ENCODE measurements at regions not wholly inside any gene's neighbourhood (a gene's known extent, or its start where the extent isn't known, plus 50 kb on each side); places are given as distances from the start of the nearest gene placed in this dataset.

DNA sequence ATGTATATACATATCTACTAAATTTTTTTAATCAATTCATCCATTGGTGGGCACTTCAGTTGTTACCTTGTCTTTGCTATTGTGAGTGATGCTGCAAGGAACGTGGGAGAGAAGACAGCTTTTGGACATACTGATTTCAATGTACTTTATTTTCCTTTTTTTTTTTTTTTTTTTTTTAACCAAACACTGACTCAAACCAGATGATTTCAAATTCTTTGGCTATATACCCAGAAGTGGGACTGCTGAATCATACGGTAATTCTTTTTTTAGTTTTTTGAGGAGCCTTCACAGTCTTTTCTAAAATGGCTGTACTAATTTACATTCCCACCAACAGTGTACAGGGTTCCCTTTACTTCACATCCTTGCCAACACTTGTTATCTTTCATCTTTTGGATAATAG is 204.7 kb downstream of the INSIG2 start:
- DNase-seq, result no peak
- intact Hi-C loops (cut with DNase I), result no loop called here

DNA sequence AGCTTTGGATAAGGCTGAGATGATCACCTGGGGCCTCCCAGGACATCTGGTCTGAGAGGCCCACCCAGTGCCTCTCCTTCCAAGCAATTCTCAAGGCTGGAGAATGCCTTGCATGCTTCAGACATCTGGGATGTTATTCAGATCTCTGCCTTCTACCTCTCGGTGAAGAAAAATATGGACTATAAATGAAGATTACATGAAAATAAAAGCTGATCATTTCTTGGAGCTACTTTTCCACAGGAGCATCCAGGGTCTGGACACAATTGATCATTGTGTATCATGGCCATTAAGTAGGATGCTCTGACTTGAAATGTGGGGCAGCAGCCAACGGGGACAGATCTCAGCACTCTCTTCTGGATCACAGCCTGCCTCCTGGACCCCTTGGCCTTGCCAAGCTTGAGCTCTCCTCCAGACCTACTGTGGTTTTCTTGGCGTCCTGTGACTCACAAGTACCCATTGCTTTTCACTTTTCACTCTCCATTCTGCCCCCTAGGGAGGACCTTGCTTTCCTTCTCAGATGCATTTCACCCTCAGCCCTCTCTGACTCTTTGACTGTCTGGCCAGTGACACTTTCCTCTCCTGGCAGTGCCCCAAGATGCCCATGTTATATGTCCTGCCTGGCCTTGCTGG is 203.1 kb downstream of the INSIG2 start:
- intact Hi-C loops (cut with DNase I), result no loop called here
- no peak for DNase-seq
- ATAC-seq, result no peak

More for the DNA sequence above, 204.7 kb downstream of the INSIG2 start:
- no peak for ATAC-seq

- no peak for ATAC-seq
- DNase-seq, result no peak
- intact Hi-C loops (cut with DNase I), result no loop called here
Observed at GRCh38 chr2:118290411-118291250, 202.4 kb downstream of the INSIG2 start.

GRCh38 chr2:118279005-118279404 is 190.7 kb downstream of the INSIG2 start:
- DNase-seq, result no peak
- no peak for ATAC-seq
- intact Hi-C loops (cut with DNase I), result no loop called here

GRCh38 chr2:118278046-118278445 is 189.8 kb downstream of the INSIG2 start:
- ATAC-seq, result no peak
- intact Hi-C loops (cut with DNase I), result no loop called here
- DNase-seq, result no peak

DNA sequence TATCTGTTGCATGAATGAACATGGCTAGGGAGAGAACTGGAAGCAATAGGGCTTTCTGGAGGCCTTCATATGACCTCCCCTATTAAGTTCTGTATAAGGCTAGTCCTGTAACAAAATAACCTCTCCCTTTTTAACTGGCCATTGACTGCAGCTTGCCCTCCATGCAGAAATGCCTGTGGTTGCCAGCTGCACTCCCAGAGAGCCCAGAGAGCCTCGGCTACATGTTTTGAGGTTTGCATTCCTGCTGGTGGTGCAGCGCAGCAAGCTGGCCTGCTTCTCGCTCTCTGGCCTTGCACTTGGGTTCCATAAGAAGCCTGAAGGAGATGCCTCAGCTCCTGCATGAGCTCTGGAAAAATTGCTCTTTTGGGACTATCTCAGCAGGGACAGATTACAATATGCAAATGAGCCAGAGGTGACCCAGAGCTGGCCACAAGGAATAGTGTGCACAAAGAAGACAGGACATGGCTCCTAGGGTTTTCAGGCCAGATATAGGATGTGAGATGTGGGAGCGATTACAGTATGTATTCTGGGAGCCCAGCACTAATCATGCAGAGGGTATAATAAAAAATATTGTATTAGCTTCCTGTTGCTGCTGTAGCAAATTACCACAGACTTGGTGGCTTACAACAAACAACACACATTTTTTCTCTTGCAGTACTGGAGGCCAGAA is 186.7 kb downstream of the INSIG2 start:
- ATAC-seq (no peak), DNase-seq (no peak)
- intact Hi-C loops (cut with DNase I), result no loop called here

DNA sequence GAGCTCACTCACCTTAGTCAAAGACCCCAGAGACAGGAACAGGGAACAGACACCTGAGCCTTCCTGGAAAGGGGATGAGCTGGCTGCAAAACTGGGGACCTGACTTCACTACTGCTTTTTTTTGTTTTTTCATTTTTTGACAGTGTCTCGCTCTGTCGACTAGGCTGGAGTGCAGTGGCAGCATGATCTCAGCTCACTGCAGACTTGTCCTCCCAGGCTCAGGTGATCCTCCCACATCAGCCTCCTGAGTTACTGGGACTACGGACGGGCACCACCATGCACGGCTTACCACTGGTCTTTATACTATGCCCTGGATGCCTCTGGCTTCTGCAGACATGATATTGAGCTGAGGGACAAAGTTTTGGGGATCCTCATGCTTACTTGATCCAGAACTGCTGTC is 184.1 kb downstream of the INSIG2 start:
- intact Hi-C loops (cut with DNase I), result no loop called here
- DNase-seq (no peak), ATAC-seq (no peak)

DNA sequence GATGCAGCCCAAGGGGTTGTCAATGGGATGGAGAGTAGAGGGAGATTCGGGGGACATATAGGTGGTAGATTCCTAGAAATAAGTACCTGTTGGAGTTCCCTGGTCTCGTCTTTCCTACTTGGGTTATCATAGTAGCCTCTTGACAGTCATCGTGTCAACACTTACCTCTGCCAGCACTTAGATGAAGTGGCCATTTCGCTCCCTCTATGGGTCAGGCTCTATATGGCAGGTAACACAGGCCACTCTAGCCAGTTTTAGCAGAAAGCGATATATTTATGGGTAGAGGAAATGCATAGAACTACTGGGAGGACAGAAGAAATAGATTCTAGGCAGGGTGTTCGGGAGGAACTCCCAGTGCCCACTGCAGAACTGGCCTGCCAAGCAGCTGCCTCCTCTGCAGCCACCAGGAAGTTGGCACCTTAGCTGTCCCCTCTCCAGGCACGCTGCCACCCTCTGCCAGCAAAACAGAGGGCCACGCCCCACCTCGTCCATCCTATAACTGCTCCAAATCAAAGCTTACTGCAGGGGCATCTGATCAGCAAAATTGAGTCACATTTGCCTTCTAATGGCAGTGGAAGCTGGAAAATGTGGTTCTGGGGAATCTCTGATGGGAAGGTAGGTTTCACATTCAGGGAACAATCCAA is 181.3 kb downstream of the INSIG2 start:
- intact Hi-C loops (cut with DNase I), result no loop called here
- ATAC-seq (no peak), DNase-seq (no peak)

GRCh38 chr2:118268268-118268667 is 180.0 kb downstream of the INSIG2 start:
- intact Hi-C loops (cut with DNase I), result no loop called here
- ATAC-seq (no peak), DNase-seq (no peak)

DNA sequence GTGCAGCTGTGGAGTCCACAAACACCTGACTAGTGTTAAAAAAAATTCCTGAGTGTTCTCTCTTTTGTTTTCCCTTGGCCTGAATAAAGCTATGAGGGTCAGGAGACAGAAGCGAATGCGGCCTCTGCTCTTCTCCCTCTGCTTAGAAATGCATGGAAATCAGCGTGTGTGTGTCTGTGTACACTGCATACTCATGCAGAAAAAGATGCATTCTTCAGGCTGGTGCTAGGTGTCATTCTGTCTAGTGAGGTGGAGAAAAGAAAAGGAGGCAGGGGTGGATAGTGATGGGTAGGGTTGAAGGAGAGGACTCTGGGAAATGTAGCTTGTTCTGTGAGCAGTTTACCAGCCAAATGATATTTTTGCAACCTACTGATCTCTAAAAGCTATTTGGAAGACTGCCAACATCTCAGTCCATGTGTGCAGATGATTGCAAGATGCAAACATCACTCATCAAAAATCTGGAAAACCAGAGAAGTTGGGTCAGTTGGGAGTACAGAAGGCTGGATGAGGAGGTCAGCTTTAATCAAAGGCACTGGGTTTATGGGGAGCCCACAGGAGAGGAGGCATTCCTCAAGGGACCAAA is 177.7 kb downstream of the INSIG2 start:
- DNase-seq, result no peak
- no peak for ATAC-seq
- intact Hi-C loops (cut with DNase I), result no loop called here

- DNase-seq, result no peak
- intact Hi-C loops (cut with DNase I), result no loop called here
- no peak for ATAC-seq
Observed at GRCh38 chr2:118264232-118264990, 176.1 kb downstream of the INSIG2 start.

DNA sequence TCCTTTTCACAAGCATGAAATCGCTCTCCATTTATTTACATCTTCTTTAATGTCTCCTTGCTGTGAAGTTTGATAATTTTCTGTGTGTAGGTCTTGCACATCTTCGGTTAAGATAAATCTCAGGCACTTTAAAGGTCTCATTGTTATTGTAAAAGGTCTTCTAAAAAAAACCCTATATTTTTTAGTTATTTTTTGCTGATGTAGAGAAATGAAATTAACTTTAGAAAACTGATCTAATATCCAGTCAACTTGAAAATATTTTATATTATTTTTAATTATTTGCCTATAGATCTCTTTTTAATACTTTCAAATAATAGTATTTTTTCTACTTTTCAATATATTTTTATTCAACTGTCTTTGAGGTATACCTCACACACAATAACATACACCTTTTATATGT is 169.4 kb downstream of the INSIG2 start:
- ATAC-seq (no peak), DNase-seq (no peak)
- intact Hi-C loops (cut with DNase I), result no loop called here

DNA sequence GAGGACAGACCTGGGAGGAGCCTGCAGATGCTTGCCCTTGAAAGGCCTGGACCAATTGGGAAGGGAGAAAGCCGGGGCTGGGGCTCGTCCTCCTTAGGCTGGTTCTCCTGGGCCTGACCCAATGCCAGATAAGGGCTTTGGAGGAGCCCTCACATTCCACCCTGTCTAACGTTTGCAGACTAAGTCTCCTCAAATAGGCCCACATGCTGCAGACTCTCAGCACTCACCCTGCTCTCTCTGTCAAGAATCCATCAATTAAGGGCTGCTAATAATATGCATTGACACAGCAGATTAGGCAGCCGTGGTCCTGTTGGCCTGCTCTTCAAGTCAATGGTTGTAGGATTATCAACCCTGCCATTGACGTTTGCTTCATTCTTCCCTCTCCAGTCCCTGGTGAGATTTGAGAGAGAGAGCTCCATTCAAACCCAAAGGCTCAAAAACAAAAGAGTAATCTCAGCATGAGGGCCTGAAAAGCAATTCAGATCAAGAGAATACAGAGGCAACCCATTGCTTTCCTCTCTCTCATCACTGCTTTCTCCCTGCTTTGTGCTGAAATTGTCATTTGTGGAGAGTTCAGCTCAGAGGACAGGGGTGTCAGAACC is 167.6 kb downstream of the INSIG2 start:
- no peak for ATAC-seq
- DNase-seq, result no peak
- intact Hi-C loops (cut with DNase I), result no loop called here

DNA sequence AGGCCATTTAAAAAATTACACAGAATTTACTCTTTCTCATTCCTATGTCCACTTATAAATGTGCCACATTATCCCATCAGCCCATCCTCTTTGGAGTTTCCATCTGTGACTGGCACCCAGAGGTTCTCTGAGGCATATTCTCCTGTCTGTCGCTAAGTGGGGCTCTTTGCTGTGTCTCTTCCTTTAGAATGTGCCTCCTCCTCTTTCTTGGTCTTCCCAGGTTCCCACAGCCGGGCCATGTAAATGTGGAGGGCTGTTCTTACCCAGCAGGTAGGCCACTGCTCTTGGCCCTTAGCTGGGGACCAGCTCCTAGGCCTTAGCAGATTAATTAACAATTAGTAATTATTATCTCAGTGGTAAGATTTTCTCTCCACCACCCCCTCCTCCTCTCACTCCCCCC is 167.0 kb downstream of the INSIG2 start:
- ATAC-seq (no peak), DNase-seq (no peak)
- intact Hi-C loops (cut with DNase I), result no loop called here

DNA sequence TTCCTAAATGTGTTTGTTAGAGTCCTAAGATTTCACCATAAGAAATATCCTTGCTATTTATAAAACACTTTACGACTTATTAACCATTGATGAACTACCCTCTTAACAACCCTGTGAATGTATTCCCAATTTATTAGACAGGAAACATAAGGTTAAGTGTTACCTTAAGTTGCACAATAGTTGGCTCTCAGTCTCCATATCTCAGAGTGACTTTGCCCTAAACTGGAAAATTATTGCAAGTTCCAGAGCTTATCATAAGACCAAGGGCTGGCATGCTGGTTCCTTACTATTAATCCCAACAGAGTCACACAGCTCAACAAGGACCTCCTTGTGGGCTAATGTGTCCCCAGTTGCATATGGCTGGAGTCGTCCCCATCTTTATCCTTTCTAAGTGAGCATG is 165.8 kb downstream of the INSIG2 start:
- ATAC-seq (no peak), DNase-seq (no peak)
- intact Hi-C loops (cut with DNase I), result no loop called here

DNA sequence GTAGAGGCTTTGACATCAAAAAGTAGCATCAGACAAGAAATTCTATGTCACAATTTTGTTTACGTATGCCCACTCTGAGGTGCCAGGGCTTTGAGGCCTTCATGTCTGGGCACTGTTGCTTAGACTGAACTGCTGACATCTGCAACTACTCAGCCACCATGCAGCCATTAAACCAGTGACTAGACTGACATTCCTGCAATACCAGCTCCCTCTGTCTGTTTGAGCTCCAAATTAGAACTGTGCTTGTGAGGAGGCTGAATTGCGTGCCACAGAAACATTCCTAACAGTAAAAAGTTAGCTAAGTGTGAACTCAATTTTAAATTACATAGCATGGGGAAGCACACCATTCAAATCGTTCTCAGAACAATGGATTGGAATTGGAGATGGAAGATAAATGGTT is 163.2 kb downstream of the INSIG2 start:
- ATAC-seq, result peak in 1 of 2 donors; percentile 35
- intact Hi-C loops (cut with DNase I), result no loop called here
- DNase-seq, result no peak

- intact Hi-C loops (cut with DNase I), result no loop called here
- no peak for ATAC-seq
- DNase-seq, result no peak
Observed at GRCh38 chr2:118250463-118250862, 162.2 kb downstream of the INSIG2 start.

DNA sequence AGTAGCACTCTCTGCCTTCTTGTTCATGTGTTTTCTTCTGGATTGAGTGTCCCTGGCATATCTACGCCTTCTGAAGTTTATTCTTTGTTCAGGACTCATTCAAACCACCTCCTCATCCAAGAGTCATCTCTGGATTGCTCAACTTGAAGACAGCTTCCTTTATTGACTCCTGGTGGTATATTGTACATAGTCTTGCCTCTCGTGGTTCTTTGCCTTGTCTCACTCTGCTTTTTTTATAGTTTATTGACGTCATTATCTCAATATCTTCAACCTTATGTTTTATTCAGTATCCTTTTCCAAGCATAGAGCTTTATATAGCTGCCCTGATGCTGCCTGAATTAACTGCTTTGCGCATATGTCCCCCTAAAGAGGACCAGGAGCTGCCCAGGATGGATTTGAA is 161.7 kb downstream of the INSIG2 start:
- DNase-seq (no peak), ATAC-seq (no peak)
- intact Hi-C loops (cut with DNase I), result no loop called here

- ATAC-seq (no peak), DNase-seq (no peak)
- intact Hi-C loops (cut with DNase I), result no loop called here
Observed at GRCh38 chr2:118249531-118249930, 161.3 kb downstream of the INSIG2 start.

Data from left cardiac atrium (tissue), 4 donors.